Esophagus squamous epithelium (tissue), 5 donors: ENCODE measurements at regions not wholly inside any gene's neighbourhood (a gene's known extent, or its start where the extent isn't known, plus 50 kb on each side); places are given as distances from the start of the nearest gene placed in this dataset.

Source experiments
- DNase-seq: peaks from one replicate; lab custom pipeline; 2025; lab: John Stamatoyannopoulos, UW
- H3K27ac ChIP-seq, 4 donors: fragments of 200-600 bp; sonication (generic); one replicate each; pipeline ENCODE4 v1.5.1; 2016 to 2019; ENCODE audit warnings: mild to moderate bottlenecking in 1 of 4
- H3K27me3 ChIP-seq, 4 donors: fragments of 200-600 bp; sonication (generic); 1 replicate in 3 of 4; 2 replicates in 1 of 4; pipeline versions ENCODE4 v1.5.1 to v1.6.0; 2017 to 2021; ENCODE audit warnings: antibody characterized with exemption in 1 of 4
- H3K36me3 ChIP-seq, 3 donors: fragments of 200-600 bp; sonication (generic); one replicate each; pipeline ENCODE4 v1.5.1; 2016 to 2019
- H3K4me1 ChIP-seq, 3 donors: fragments of 200-600 bp; sonication (generic); one replicate each; pipeline ENCODE4 v1.5.1; 2017 to 2019
- H3K4me3 ChIP-seq, 4 donors: fragments of 200-600 bp; sonication (generic); 1 replicate in 3 of 4; 2 replicates in 1 of 4; pipeline ENCODE4 v1.5.1; 2016 to 2019; ENCODE audit warnings: mild to moderate bottlenecking in 2 of 4, moderate library complexity in 1 of 4
- H3K9me3 ChIP-seq, 3 donors: fragments of 200-600 bp; sonication (generic); one replicate each; pipeline ENCODE4 v1.5.1; 2016 to 2019
- CTCF ChIP-seq, 6 experiments: fragments of 450-650 bp in 4 of 6; fragments of 200-600 bp in 2 of 6; sonication (generic) in 2 of 6; IDR thresholded peaks; one replicate each; pipeline ENCODE4 v1.5.1; 2016 to 2019; ENCODE audit warnings: antibody characterized with exemption in 6 of 6, mild to moderate bottlenecking in 4 of 6, moderate library complexity in 4 of 6
- POLR2A ChIP-seq, 4 donors: fragments of 450-650 bp; IDR thresholded peaks; one replicate each; pipeline ENCODE4 v1.6.1; 2017; ENCODE audit warnings: antibody characterized with exemption in 4 of 4, mild to moderate bottlenecking in 4 of 4, moderate library complexity in 3 of 4
- WGBS, 2 donors: methylation state at CpG; one replicate each; pipeline ENCODE4 v1.1.5; 2018; 5-methylcytosine and 5-hydroxymethylcytosine counted together
- intact Hi-C: fragments of 100-400 bp; cut with DNase I; formaldehyde crosslinking; loops from one replicate; pipeline ENCODE4 v1.15.0; 2022
- donor health status: DM: yes; HTN: yes; CAD: no.

GRCh38 chr9:107422189-107423185 lies 67.1 kb downstream of the KLF4 start:
- 45 to 63% methylated on average over 4 to 5 of the region's 9 CpGs for WGBS, 2 donors
- no peak for DNase-seq
- no peaks in the 10 kb centered on the region for H3K9me3 ChIP-seq
- no peaks in the 10 kb centered on the region for H3K36me3 ChIP-seq
- H3K4me1 ChIP-seq = peaks cover 5 to 41% (median 7%) of the 10 kb centered on the region in 3 donors
- no peaks in the 10 kb centered on the region for H3K27me3 ChIP-seq
- TF ChIP-seq CTCF (IDR thresholded peaks at IDR 0.05) (peak in 5 of 6 experiments; percentile 53 to 88 (median 75)), POLR2A (IDR thresholded peaks at IDR 0.05) (no peak)
- peak overlapping the region in 2 of 4 donors; percentile 23 to 27 for H3K27ac ChIP-seq
- H3K4me3 ChIP-seq = no peak overlapping the region
- intact Hi-C loops = no loop called here

DNA sequence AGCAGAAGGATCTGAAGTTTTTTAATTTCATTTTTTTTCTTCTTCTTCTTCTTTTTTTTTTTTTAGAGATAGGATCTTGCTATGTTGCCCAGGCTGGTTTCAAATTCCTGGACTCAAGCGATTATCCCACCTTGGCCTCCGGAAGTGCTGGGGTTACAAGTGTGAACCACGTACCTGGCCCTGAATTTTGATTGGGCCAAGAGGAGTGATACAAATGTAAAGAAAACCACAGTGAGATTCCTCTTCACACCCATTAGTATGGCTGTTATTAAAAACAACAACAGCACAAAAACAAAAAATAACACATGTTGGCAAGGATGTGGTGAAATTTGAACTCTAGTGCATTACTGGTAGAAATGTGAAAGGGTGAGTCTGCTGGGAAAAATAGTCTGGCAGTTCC lies 79.1 kb downstream of the KLF4 start:
- Histone ChIP-seq H3K27ac (no peak overlapping the region), H3K9me3 (no peaks in the 10 kb centered on the region), H3K4me1 (peaks cover 3 to 27% (median 9%) of the 10 kb centered on the region in 3 donors), H3K36me3 (no peaks in the 10 kb centered on the region), H3K4me3 (no peak overlapping the region), H3K27me3 (no peaks in the 10 kb centered on the region)
- intact Hi-C loops = no loop called here
- WGBS, 2 donors = 65 to 69% methylated on average over 3 of the region's 3 CpGs
- no peak for DNase-seq
- no peak for TF ChIP-seq POLR2A (IDR thresholded peaks at IDR 0.05)
- TF ChIP-seq CTCF (IDR thresholded peaks at IDR 0.05) = no peak

DNA sequence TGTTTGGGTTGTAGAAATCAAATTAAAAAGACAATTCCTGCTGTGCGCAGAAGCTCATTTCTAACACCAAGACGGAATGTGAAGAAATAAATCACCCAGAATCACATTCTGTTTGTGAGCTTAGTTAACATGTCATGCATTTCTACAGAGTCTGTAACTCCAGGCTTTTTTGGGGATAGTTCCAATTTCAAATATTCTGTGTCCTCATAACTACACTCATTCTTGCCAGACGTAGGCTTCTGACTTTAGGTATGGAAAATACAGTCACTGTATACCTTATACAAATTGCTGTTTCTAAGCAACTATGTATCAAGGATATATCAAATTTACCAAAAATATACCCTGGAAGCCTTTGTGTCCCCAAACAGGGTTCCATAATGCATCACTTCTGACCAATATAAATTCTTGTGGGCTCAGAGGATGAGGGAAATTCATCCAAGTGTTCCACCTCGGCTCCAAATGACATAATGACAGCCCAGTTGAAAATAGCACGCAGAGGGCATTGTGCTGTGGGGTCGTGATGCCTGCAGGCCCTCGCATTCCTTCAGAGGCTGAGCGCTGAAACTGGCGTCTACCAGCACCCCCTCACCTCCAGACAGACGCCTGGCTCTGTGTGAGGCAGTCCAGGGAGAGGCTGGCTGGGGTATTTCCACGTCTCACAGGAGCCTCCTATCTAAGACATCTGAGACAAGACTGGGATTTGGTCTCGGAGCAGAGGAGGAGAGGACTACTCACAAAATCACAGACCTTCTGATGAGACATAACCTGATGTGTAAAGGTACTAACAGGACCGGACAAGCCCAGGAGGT lies 79.8 kb downstream of the KLF4 start:
- intact Hi-C loops = no loop called here
- Histone ChIP-seq H3K9me3 (no peaks in the 10 kb centered on the region), H3K4me1 (peaks cover 3 to 33% (median 9%) of the 10 kb centered on the region in 3 donors), H3K27me3 (no peaks in the 10 kb centered on the region), H3K4me3 (no peak overlapping the region), H3K36me3 (no peaks in the 10 kb centered on the region), H3K27ac (no peak overlapping the region)
- DNase-seq = no peak
- WGBS, 2 donors = 65 to 67% methylated on average over 6 to 11 of the region's 13 CpGs
- TF ChIP-seq POLR2A (IDR thresholded peaks at IDR 0.05) (no peak), CTCF (IDR thresholded peaks at IDR 0.05) (no peak)

- Histone ChIP-seq H3K4me3 (no peak overlapping the region), H3K27ac (no peak overlapping the region), H3K27me3 (no peaks in the 10 kb centered on the region), H3K9me3 (no peaks in the 10 kb centered on the region), H3K4me1 (peaks cover 3 to 45% (median 9%) of the 10 kb centered on the region in 3 donors), H3K36me3 (no peaks in the 10 kb centered on the region)
- no peak for DNase-seq
- WGBS, 2 donors = 35 to 88% methylated on average over 1 to 2 of the region's 2 CpGs
- intact Hi-C loops = no loop called here
- TF ChIP-seq CTCF (IDR thresholded peaks at IDR 0.05) = no peak
- no peak for TF ChIP-seq POLR2A (IDR thresholded peaks at IDR 0.05)
Observed at GRCh38 chr9:107407675-107408074, 81.9 kb downstream of the KLF4 start.
